ENCODE measurements at regions not wholly inside any gene's neighbourhood (a gene's known extent, or its start where the extent isn't known, plus 50 kb on each side); places are given as distances from the start of the nearest gene placed in this dataset.

- no peak for DNase-seq
- no peak for ATAC-seq
Observed at GRCh38 chr7:94054130-94054529, 50.0 kb upstream of the BET1 start.

- DNase-seq (no peak), ATAC-seq (no peak)
Observed at GRCh38 chr7:94055963-94056362, 51.8 kb upstream of the BET1 start.

GRCh38 chr7:94056796-94057207 is 52.6 kb upstream of the BET1 start:
- ATAC-seq (no peak), DNase-seq (no peak)

GRCh38 chr7:94057955-94058354 is 53.8 kb upstream of the BET1 start:
- ATAC-seq (no peak), DNase-seq (no peak)

- ATAC-seq: no peak
Observed at GRCh38 chr7:94059746-94060145, 55.6 kb upstream of the BET1 start.

GRCh38 chr7:94060752-94061151 is 56.6 kb upstream of the BET1 start:
- ATAC-seq (peak; percentile 71), DNase-seq (no peak)

More at GRCh38 chr7:94059746-94060145, 55.6 kb upstream of the BET1 start:
- no peak for DNase-seq

GRCh38 chr7:94061326-94061725 is 57.2 kb upstream of the BET1 start:
- DNase-seq (no peak), ATAC-seq (no peak)

GRCh38 chr7:94062372-94062771 is 58.2 kb upstream of the BET1 start:
- ATAC-seq (no peak), DNase-seq (no peak)

- no peak for DNase-seq
- ATAC-seq: no peak
Observed at GRCh38 chr7:94064541-94065191, 60.5 kb upstream of the BET1 start.

GRCh38 chr7:94067047-94067446 is 62.9 kb upstream of the BET1 start:
- no peak for DNase-seq
- ATAC-seq: no peak

GRCh38 chr7:94067506-94067905 is 63.4 kb upstream of the BET1 start:
- ATAC-seq (no peak), DNase-seq (no peak)

GRCh38 chr7:94069162-94069739 is 65.1 kb upstream of the BET1 start:
- no peak for ATAC-seq
- no peak for DNase-seq

- ATAC-seq (no peak), DNase-seq (no peak)
Observed at GRCh38 chr7:94080551-94080950, 76.4 kb upstream of the BET1 start.

GRCh38 chr7:94082126-94082525 is 78.0 kb upstream of the BET1 start:
- ATAC-seq (no peak), DNase-seq (no peak)

- DNase-seq: peak; percentile 33
Observed at GRCh38 chr7:94087664-94088352, 83.7 kb upstream of the BET1 start.

GRCh38 chr7:94088560-94088959 is 84.4 kb upstream of the BET1 start:
- ATAC-seq (no peak), DNase-seq (no peak)

More at GRCh38 chr7:94087664-94088352, 83.7 kb upstream of the BET1 start:
- ATAC-seq: peak; percentile 90

- DNase-seq (no peak), ATAC-seq (no peak)
Observed at GRCh38 chr7:94089806-94090205, 85.7 kb upstream of the BET1 start.

GRCh38 chr7:94092980-94093379 is 88.8 kb upstream of the BET1 start:
- no peak for DNase-seq
- ATAC-seq: no peak

GRCh38 chr7:94094298-94094697 is 90.1 kb upstream of the BET1 start:
- ATAC-seq (no peak), DNase-seq (no peak)

- no peak for DNase-seq
Observed at GRCh38 chr7:94095316-94096009, 91.3 kb upstream of the BET1 start.

GRCh38 chr7:94099679-94100078 is 95.5 kb upstream of the BET1 start:
- DNase-seq: no peak
- no peak for ATAC-seq

More at GRCh38 chr7:94095316-94096009, 91.3 kb upstream of the BET1 start:
- no peak for ATAC-seq

- ATAC-seq: no peak
- DNase-seq: no peak
Observed at GRCh38 chr7:94100723-94101345, 96.7 kb upstream of the BET1 start.
